HEK293 (cell line): ENCODE measurements at regions not wholly inside any gene's neighbourhood (a gene's known extent, or its start where the extent isn't known, plus 50 kb on each side); places are given as distances from the start of the nearest gene placed in this dataset.

Source experiments
- CTCF ChIA-PET: fragments of 350-600 bp; formaldehyde crosslinking; extraction: SDS; loops from one replicate; lab custom pipeline; 2021; ENCODE audit warnings: antibody characterized with exemption; lab: Yijun Ruan, JAX
- POLR2A ChIA-PET: fragments of 300-600 bp; formaldehyde crosslinking; extraction: SDS; loops from one replicate; lab custom pipeline; 2020; ENCODE audit warnings: antibody characterized with exemption, inconsistent platforms; lab: Yijun Ruan, JAX
- H3K27ac ChIP-seq: fragments of 200-500 bp; sonication (Bioruptor generic); 2 replicates; pipeline ENCODE4 v1.5.1; 2014; ENCODE audit warnings: low read depth, low read length, control low read depth, inconsistent platforms; ENCODE audit errors: extremely low read depth
- H3K36me3 ChIP-seq, 2 experiments: fragments of 200-500 bp in 1 of 2; sonication (Bioruptor generic) in 1 of 2; 1 replicate in 1 of 2; 2 replicates in 1 of 2; pipeline ENCODE4 v1.5.1; 2014 to 2017; ENCODE audit warnings: inconsistent platforms in 2 of 2, low read length in 2 of 2; ENCODE audit not compliant: control insufficient read depth in 2 of 2, insufficient read depth in 1 of 2
- H3K4me1 ChIP-seq: fragments of 200-500 bp; sonication (Bioruptor generic); 2 replicates; pipeline ENCODE4 v1.5.1; 2014; ENCODE audit warnings: mild to moderate bottlenecking, low read length, inconsistent platforms; ENCODE audit not compliant: control insufficient read depth, insufficient read depth
- H3K4me3 ChIP-seq: 2 replicates; pipeline ENCODE4 v1.5.1; 2011; ENCODE audit warnings: low read depth, mild to moderate bottlenecking, control low read depth, low read length, moderate library complexity
- H3K9me3 ChIP-seq: fragments of 200-500 bp; sonication (Bioruptor generic); 2 replicates; pipeline ENCODE4 v1.5.1; 2014; ENCODE audit warnings: low read depth, low read length, inconsistent platforms; ENCODE audit not compliant: control insufficient read depth, insufficient read depth
- BCL11A ChIP-seq: fragments of 450-650 bp; formaldehyde crosslinking; IDR thresholded peaks from 2 replicates; pipeline ENCODE4 v1.5.1; 2016; ENCODE audit warnings: low read depth, missing biosample characterization, missing genetic modification characterization
- EGR2 ChIP-seq: fragments of 450-650 bp; formaldehyde crosslinking; IDR thresholded peaks from 2 replicates; pipeline ENCODE4 v1.5.1; 2016; ENCODE audit warnings: low read depth, missing biosample characterization, missing genetic modification characterization
- INSM2 ChIP-seq: fragments of 450-650 bp; formaldehyde crosslinking; IDR thresholded peaks from 2 replicates; pipeline ENCODE4 v1.5.1; 2016; ENCODE audit warnings: missing biosample characterization, missing genetic modification characterization
- KLF1 ChIP-seq: fragments of 450-650 bp; formaldehyde crosslinking; IDR thresholded peaks from 2 replicates; pipeline ENCODE4 v1.5.1; 2016; ENCODE audit warnings: missing biosample characterization, missing genetic modification characterization
- SP7 ChIP-seq: fragments of 450-650 bp; formaldehyde crosslinking; IDR thresholded peaks from 2 replicates; pipeline ENCODE4 v1.5.1; 2016; ENCODE audit warnings: missing biosample characterization, missing genetic modification characterization
- YY1 ChIP-seq: fragments of 450-650 bp; formaldehyde crosslinking; IDR thresholded peaks from 2 replicates; pipeline ENCODE4 v1.5.1; 2018; ENCODE audit warnings: missing biosample characterization, missing genetic modification characterization
- ZBTB1 ChIP-seq: fragments of 450-650 bp; formaldehyde crosslinking; IDR thresholded peaks from 2 replicates; pipeline ENCODE4 v1.5.1; 2016; ENCODE audit warnings: missing biosample characterization, missing genetic modification characterization
- ZBTB11 ChIP-seq: fragments of 450-650 bp; formaldehyde crosslinking; conservative IDR thresholded peaks from 2 replicates; pipeline ENCODE4 v1.5.1; 2016; ENCODE audit warnings: low read depth, missing biosample characterization, missing genetic modification characterization
- ZBTB8A ChIP-seq: fragments of 450-650 bp; formaldehyde crosslinking; IDR thresholded peaks from 2 replicates; pipeline ENCODE4 v1.5.1; 2016; ENCODE audit warnings: missing biosample characterization, missing genetic modification characterization
- ZNF132 ChIP-seq: fragments of 450-650 bp; formaldehyde crosslinking; IDR thresholded peaks from 2 replicates; pipeline ENCODE4 v1.5.1; 2017; ENCODE audit warnings: missing biosample characterization, missing genetic modification characterization, borderline replicate concordance
- ZNF133 ChIP-seq: fragments of 450-650 bp; formaldehyde crosslinking; IDR thresholded peaks from 2 replicates; pipeline ENCODE4 v1.5.1; 2016; ENCODE audit warnings: missing biosample characterization, missing genetic modification characterization
- ZNF146 ChIP-seq: fragments of 450-650 bp; formaldehyde crosslinking; IDR thresholded peaks from 2 replicates; pipeline ENCODE4 v1.5.1; 2016; ENCODE audit warnings: missing biosample characterization, missing genetic modification characterization
- ZNF155 ChIP-seq: fragments of 450-650 bp; formaldehyde crosslinking; IDR thresholded peaks from 2 replicates; pipeline ENCODE4 v1.5.1; 2016; ENCODE audit warnings: missing biosample characterization, missing genetic modification characterization
- ZNF16 ChIP-seq: fragments of 450-650 bp; formaldehyde crosslinking; IDR thresholded peaks from 2 replicates; pipeline ENCODE4 v1.5.1; 2016; ENCODE audit warnings: low read depth, missing biosample characterization, missing genetic modification characterization
- ZNF19 ChIP-seq: fragments of 450-650 bp; formaldehyde crosslinking; IDR thresholded peaks from 2 replicates; pipeline ENCODE4; 2016; ENCODE audit warnings: missing biosample characterization, missing genetic modification characterization, low read depth
- ZNF2 ChIP-seq: fragments of 450-650 bp; formaldehyde crosslinking; IDR thresholded peaks from 2 replicates; pipeline ENCODE4 v1.5.1; 2016; ENCODE audit warnings: missing biosample characterization, missing genetic modification characterization
- ZNF391 ChIP-seq: fragments of 450-650 bp; formaldehyde crosslinking; IDR thresholded peaks from 2 replicates; pipeline ENCODE4 v1.5.1; 2016; ENCODE audit warnings: low read depth, missing biosample characterization, missing genetic modification characterization, borderline replicate concordance
- ZNF473 ChIP-seq: fragments of 450-650 bp; formaldehyde crosslinking; IDR thresholded peaks from 2 replicates; pipeline ENCODE4 v1.5.1; 2017; ENCODE audit warnings: missing biosample characterization, missing genetic modification characterization
- ZNF530 ChIP-seq: fragments of 450-650 bp; formaldehyde crosslinking; IDR thresholded peaks from 2 replicates; pipeline ENCODE4 v1.5.1; 2016; ENCODE audit warnings: low read depth, missing biosample characterization, missing genetic modification characterization
- ZNF600 ChIP-seq: fragments of 450-650 bp; formaldehyde crosslinking; IDR thresholded peaks from 2 replicates; pipeline ENCODE4 v1.5.1; 2016; ENCODE audit warnings: missing biosample characterization, missing genetic modification characterization
- ZNF654 ChIP-seq: fragments of 450-650 bp; formaldehyde crosslinking; IDR thresholded peaks from 2 replicates; pipeline ENCODE4 v1.5.1; 2016; ENCODE audit warnings: low read depth, missing biosample characterization, missing genetic modification characterization
- ZNF747 ChIP-seq: fragments of 450-650 bp; formaldehyde crosslinking; IDR thresholded peaks from 2 replicates; pipeline ENCODE4 v1.5.1; 2016; ENCODE audit warnings: missing biosample characterization, missing genetic modification characterization
- ZNF785 ChIP-seq: fragments of 450-650 bp; formaldehyde crosslinking; IDR thresholded peaks from 2 replicates; pipeline ENCODE4 v1.5.1; 2016; ENCODE audit warnings: missing biosample characterization, missing genetic modification characterization
- ZNF837 ChIP-seq: fragments of 450-650 bp; formaldehyde crosslinking; IDR thresholded peaks from 2 replicates; pipeline ENCODE4 v1.5.1; 2016; ENCODE audit warnings: missing biosample characterization, missing genetic modification characterization
- ZSCAN5A ChIP-seq: fragments of 450-650 bp; formaldehyde crosslinking; IDR thresholded peaks from 2 replicates; pipeline ENCODE4 v1.5.1; 2016; ENCODE audit warnings: missing biosample characterization, missing genetic modification characterization
- TF ChIP-seq, protein P1 (sequence below): fragments of 450-650 bp; formaldehyde crosslinking; IDR thresholded peaks from 2 replicates; pipeline ENCODE4 v1.5.1; 2016; ENCODE audit warnings: missing biosample characterization, missing genetic modification characterization
- TF ChIP-seq, protein P2 (sequence below): fragments of 450-650 bp; formaldehyde crosslinking; IDR thresholded peaks from 2 replicates; pipeline ENCODE4 v1.5.1; 2017; ENCODE audit warnings: missing biosample characterization, missing genetic modification characterization

DNA sequence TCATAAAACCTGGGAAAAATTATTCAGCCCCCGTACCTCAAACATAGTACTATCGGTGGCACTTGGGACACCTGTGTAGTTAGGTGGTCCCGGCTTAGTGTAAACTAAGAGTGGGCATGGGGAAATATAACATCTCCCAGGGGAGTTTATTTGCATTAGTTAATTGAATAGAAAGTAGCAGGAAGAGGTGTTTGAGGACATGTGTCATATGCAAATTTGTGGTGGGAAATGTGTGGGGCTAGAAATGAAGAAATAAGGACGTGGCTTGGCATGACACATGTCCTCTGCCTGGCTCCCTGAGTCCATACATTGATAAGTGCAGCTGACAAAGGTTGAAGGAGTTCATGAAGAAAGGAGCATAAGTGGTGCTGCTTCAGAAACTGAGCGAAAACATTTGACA lies 483.6 kb downstream of the SH2D1A start:
- no peaks in the 10 kb centered on the region for H3K4me1 ChIP-seq
- TF ChIP-seq ZNF473 (no peak), ZNF133 (no peak), SP7 (tag by site-specific recombination) (no peak), ZNF16 (tag by site-specific recombination) (no peak), ZNF837 (tag by site-specific recombination) (no peak), ZNF132 (tag by site-specific recombination) (no peak), ZNF785 (tag by site-specific recombination) (no peak), BCL11A (tag by site-specific recombination) (no peak), ZNF530 (no peak), ZNF391 (no peak), ZNF2 (tag by site-specific recombination) (no peak), ZBTB1 (tag by site-specific recombination) (no peak), YY1 (tag by site-specific recombination) (no peak), ZNF654 (no peak), ZSCAN5A (no peak), ZNF146 (no peak), ZNF600 (tag by site-specific recombination) (no peak)
- TF ChIP-seq, protein P1, sequence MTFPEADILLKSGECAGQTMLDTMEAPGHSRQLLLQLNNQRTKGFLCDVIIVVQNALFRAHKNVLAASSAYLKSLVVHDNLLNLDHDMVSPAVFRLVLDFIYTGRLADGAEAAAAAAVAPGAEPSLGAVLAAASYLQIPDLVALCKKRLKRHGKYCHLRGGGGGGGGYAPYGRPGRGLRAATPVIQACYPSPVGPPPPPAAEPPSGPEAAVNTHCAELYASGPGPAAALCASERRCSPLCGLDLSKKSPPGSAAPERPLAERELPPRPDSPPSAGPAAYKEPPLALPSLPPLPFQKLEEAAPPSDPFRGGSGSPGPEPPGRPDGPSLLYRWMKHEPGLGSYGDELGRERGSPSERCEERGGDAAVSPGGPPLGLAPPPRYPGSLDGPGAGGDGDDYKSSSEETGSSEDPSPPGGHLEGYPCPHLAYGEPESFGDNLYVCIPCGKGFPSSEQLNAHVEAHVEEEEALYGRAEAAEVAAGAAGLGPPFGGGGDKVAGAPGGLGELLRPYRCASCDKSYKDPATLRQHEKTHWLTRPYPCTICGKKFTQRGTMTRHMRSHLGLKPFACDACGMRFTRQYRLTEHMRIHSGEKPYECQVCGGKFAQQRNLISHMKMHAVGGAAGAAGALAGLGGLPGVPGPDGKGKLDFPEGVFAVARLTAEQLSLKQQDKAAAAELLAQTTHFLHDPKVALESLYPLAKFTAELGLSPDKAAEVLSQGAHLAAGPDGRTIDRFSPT (tag by site-specific recombination), result no peak
- TF ChIP-seq, protein P2, sequence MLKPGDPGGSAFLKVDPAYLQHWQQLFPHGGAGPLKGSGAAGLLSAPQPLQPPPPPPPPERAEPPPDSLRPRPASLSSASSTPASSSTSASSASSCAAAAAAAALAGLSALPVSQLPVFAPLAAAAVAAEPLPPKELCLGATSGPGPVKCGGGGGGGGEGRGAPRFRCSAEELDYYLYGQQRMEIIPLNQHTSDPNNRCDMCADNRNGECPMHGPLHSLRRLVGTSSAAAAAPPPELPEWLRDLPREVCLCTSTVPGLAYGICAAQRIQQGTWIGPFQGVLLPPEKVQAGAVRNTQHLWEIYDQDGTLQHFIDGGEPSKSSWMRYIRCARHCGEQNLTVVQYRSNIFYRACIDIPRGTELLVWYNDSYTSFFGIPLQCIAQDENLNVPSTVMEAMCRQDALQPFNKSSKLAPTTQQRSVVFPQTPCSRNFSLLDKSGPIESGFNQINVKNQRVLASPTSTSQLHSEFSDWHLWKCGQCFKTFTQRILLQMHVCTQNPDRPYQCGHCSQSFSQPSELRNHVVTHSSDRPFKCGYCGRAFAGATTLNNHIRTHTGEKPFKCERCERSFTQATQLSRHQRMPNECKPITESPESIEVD (tag by site-specific recombination), result no peak
- H3K9me3 ChIP-seq, result no peaks in the 10 kb centered on the region
- ChIA-PET CTCF (no interaction called here), POLR2A (no interaction called here)
- no peak overlapping the region for H3K27ac ChIP-seq
- no peak overlapping the region for H3K4me3 ChIP-seq
- H3K36me3 ChIP-seq, result no peaks in the 10 kb centered on the region

DNA sequence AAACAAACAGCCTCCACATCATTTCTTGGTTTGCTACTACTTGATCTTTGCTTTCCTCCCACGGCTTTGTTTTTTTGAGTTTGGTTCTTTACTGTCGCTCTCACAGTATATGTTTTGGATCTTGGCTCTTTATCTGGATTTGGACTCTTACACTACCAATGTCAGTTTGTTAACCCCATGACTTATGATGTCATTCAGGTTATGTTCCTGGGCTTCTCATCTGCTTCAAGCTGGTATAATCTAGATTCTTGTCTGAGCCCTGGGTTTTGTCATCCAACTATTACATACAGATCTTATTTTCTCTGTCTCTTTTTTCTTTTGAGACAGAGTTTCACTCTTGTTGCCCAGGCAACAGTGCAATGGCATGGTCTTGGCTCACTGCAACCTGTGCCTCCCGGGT lies 482.9 kb upstream of the TEX13C start:
- no peaks in the 10 kb centered on the region for H3K4me1 ChIP-seq
- no peaks in the 10 kb centered on the region for H3K36me3 ChIP-seq
- ChIA-PET POLR2A (no interaction called here), CTCF (no interaction called here)
- H3K9me3 ChIP-seq, result no peaks in the 10 kb centered on the region
- no peak overlapping the region for H3K27ac ChIP-seq
- no peak overlapping the region for H3K4me3 ChIP-seq
- TF ChIP-seq ZNF747 (tag by site-specific recombination) (no peak), ZBTB8A (tag by site-specific recombination) (no peak), INSM2 (no peak), ZSCAN5A (no peak), ZBTB1 (tag by site-specific recombination) (no peak), ZNF19 (tag by site-specific recombination) (no peak), KLF1 (no peak), EGR2 (tag by site-specific recombination) (no peak), ZNF155 (tag by site-specific recombination) (no peak), ZBTB11 (no peak)
